HepG2 (cell line): ENCODE measurements at regions not wholly inside any gene's neighbourhood (a gene's known extent, or its start where the extent isn't known, plus 50 kb on each side); places are given as distances from the start of the nearest gene placed in this dataset.

Experiments
- CBX5 ChIP-seq: sonication (generic); formaldehyde crosslinking; IDR thresholded peaks from 2 replicates; pipeline ENCODE4 v1.4.0; 2020; ENCODE audit warnings: missing genetic modification reagents, borderline replicate concordance
- CHD4 ChIP-seq: fragments of 200-600 bp; sonication (generic); IDR thresholded peaks from 2 replicates; pipeline ENCODE4 v1.7.0; 2017; ENCODE audit warnings: mild to moderate bottlenecking, low read length, borderline replicate concordance
- CSRNP1 ChIP-seq: sonication (generic); formaldehyde crosslinking; IDR thresholded peaks from 2 replicates; pipeline ENCODE4 v1.8.1; 2023; ENCODE audit warnings: mild to moderate bottlenecking, missing genetic modification reagents
- CTCF ChIP-seq: sonication (generic); formaldehyde crosslinking; IDR thresholded peaks from 2 replicates; pipeline ENCODE4 v1.5.0; 2020; ENCODE audit warnings: mild to moderate bottlenecking, missing genetic modification reagents, moderate library complexity
- KDM5B ChIP-seq: sonication (generic); formaldehyde crosslinking; IDR thresholded peaks from 2 replicates; pipeline ENCODE4 v1.4.0; 2020; ENCODE audit warnings: missing genetic modification reagents, mild to moderate bottlenecking, borderline replicate concordance
- NPAS2 ChIP-seq: sonication (generic); formaldehyde crosslinking; IDR thresholded peaks from 2 replicates; pipeline ENCODE4 v1.8.0; 2022; ENCODE audit warnings: mild to moderate bottlenecking, missing genetic modification reagents, borderline replicate concordance
- SMARCE1 ChIP-seq: fragments of 450-650 bp; IDR thresholded peaks from 2 replicates; pipeline ENCODE4 v1.6.1; 2017; ENCODE audit warnings: borderline replicate concordance
- THAP8 ChIP-seq: sonication (generic); formaldehyde crosslinking; IDR thresholded peaks from 2 replicates; pipeline ENCODE4 v1.5.1; 2020; ENCODE audit warnings: missing genetic modification reagents, mild to moderate bottlenecking, borderline replicate concordance
- ZBTB21 ChIP-seq: sonication (generic); formaldehyde crosslinking; IDR thresholded peaks from 2 replicates; pipeline ENCODE4 v1.4.0; 2020; ENCODE audit warnings: missing genetic modification reagents
- ZNF3 ChIP-seq: IDR thresholded peaks from 2 replicates; pipeline ENCODE4 v1.7.0; 2017; ENCODE audit warnings: inconsistent platforms
- ZNF407 ChIP-seq: sonication (generic); formaldehyde crosslinking; IDR thresholded peaks from one replicate; pipeline ENCODE4 v1.5.1; 2020; ENCODE audit warnings: mild to moderate bottlenecking, missing genetic modification reagents; ENCODE audit errors: not compliant biosample characterization
- ZNF431 ChIP-seq: sonication (generic); formaldehyde crosslinking; IDR thresholded peaks from 2 replicates; pipeline ENCODE4 v1.9.0; 2022; ENCODE audit warnings: missing genetic modification reagents, low read depth, mild to moderate bottlenecking, borderline replicate concordance

- TF ChIP-seq SMARCE1: no peak
- TF ChIP-seq CTCF (CRISPR knock-in tag): no peak
- no peak for TF ChIP-seq KDM5B (CRISPR knock-in tag)
- TF ChIP-seq ZNF431 (CRISPR knock-in tag): no peak
- TF ChIP-seq ZNF407 (CRISPR knock-in tag): no peak
- no peak for TF ChIP-seq NPAS2 (CRISPR knock-in tag)
- TF ChIP-seq CBX5 (CRISPR knock-in tag): no peak
- no peak for TF ChIP-seq THAP8
- no peak for TF ChIP-seq CSRNP1 (CRISPR knock-in tag)
- no peak for TF ChIP-seq ZBTB21
- no peak for TF ChIP-seq ZNF3
- TF ChIP-seq CHD4: no peak
Observed at GRCh38 chr2:16178551-16179130, 238.3 kb downstream of the MYCN start.
